ENCODE measurements at regions not wholly inside any gene's neighbourhood (a gene's known extent, or its start where the extent isn't known, plus 50 kb on each side); places are given as distances from the start of the nearest gene placed in this dataset.

DNA sequence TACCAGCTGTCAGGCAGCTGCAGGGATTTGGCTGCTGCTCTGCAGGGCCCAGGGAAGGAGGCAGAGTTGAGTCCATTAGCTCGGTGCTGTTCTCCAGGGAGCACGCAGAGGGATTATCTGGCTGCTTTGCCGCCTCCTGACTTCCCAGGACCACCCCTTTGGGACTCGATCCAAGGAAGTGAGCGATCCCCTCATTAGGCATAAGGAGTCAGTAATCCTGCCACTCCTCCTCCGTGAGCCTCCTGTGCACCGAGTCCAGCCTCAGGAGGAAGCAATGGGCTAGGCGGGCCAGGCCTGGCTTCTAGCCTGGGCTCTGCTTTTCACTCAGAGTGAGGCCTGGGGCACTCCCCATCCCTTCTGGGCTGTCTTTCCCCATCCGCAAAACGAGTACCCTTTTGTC is 417.9 kb downstream of the RPS24 start:
- ATAC-seq: no peak
- DNase-seq: no peak
- no peak overlapping the region for H3K27ac ChIP-seq
- no peaks in the 10 kb centered on the region for H3K27me3 ChIP-seq
- no peaks in the 10 kb centered on the region for H3K9me3 ChIP-seq
- in situ Hi-C loops (cut with MboI; ENCODE audit: low sequenced_read_pairs in 4 of 4) (no loop called here), intact Hi-C loops (cut with DNase I; ENCODE audit: low total_unique reads) (no loop called here)
- peaks cover 6 to 11% of the 10 kb centered on the region in 2 donors for H3K4me1 ChIP-seq
- H3K36me3 ChIP-seq: no peaks in the 10 kb centered on the region
- no peak overlapping the region for H3K4me3 ChIP-seq
- TF ChIP-seq, protein P1, sequence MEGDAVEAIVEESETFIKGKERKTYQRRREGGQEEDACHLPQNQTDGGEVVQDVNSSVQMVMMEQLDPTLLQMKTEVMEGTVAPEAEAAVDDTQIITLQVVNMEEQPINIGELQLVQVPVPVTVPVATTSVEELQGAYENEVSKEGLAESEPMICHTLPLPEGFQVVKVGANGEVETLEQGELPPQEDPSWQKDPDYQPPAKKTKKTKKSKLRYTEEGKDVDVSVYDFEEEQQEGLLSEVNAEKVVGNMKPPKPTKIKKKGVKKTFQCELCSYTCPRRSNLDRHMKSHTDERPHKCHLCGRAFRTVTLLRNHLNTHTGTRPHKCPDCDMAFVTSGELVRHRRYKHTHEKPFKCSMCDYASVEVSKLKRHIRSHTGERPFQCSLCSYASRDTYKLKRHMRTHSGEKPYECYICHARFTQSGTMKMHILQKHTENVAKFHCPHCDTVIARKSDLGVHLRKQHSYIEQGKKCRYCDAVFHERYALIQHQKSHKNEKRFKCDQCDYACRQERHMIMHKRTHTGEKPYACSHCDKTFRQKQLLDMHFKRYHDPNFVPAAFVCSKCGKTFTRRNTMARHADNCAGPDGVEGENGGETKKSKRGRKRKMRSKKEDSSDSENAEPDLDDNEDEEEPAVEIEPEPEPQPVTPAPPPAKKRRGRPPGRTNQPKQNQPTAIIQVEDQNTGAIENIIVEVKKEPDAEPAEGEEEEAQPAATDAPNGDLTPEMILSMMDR (IDR thresholded peaks at IDR 0.05 in 4 of 5, conservative IDR thresholded peaks at IDR 0.05 in 1 of 5): no peak
- no peak for TF ChIP-seq POLR2A (IDR thresholded peaks at IDR 0.05)

DNA sequence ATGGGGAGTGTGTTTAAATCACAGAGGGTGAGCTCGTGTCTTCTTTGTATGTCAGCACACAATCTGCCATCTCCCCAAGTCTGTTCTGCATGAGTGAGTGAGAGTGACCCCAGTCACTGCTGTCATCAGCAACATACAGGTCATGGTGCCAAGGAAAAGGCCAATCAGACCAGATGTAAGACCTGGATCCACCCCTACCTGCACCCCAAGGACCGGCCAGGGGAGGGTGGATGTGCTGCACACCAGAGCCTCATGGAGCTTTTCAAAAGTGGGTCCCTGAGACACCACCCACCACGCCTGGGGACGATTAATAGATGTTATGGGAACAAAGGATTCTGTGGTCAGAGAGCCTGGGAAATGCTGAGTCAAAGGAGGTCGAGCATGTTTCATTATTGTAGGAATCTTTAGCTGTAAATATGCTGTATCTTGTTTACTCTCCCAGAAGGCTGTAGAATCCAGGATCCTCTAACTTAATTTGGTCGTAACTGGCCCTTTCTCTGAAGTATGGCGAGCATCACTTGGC is 420.5 kb downstream of the RPS24 start:
- in situ Hi-C loops (cut with MboI; ENCODE audit: low sequenced_read_pairs in 4 of 4) (no loop called here), intact Hi-C loops (cut with DNase I; ENCODE audit: low total_unique reads) (no loop called here)
- TF ChIP-seq, protein P1 (IDR thresholded peaks at IDR 0.05 in 4 of 5, conservative IDR thresholded peaks at IDR 0.05 in 1 of 5): no peak
- TF ChIP-seq POLR2A (IDR thresholded peaks at IDR 0.05): no peak
- no peaks in the 10 kb centered on the region for H3K36me3 ChIP-seq
- DNase-seq (no peak), ATAC-seq (no peak)
- H3K27ac ChIP-seq: no peak overlapping the region
- no peaks in the 10 kb centered on the region for H3K9me3 ChIP-seq
- H3K27me3 ChIP-seq: no peaks in the 10 kb centered on the region
- H3K4me3 ChIP-seq: no peak overlapping the region
- H3K4me1 ChIP-seq: no peaks in the 10 kb centered on the region

DNA sequence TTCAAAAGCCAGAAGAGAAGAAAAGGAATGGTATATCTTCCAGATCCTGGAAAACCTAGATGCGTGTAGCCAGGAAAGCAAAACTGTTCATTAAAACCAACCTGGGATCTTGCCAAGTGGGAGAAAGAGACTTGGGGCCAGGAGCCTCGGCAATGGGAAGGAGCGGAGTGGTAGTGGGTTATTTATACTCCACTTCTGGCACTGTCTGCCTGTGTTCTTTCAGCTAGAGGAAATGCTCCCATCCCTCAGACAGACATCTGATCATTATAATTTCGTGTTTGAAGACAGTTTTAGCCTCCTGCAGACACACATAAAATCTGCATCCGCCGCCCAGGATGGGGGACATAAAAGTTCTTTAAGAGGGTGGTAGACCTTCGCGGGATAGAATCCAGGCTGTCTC is 421.6 kb downstream of the RPS24 start:
- H3K36me3 ChIP-seq: no peaks in the 10 kb centered on the region
- intact Hi-C loops (cut with DNase I; ENCODE audit: low total_unique reads): no loop called here
- H3K4me1 ChIP-seq: no peaks in the 10 kb centered on the region
- ATAC-seq (no peak), DNase-seq (no peak)
- no peak overlapping the region for H3K4me3 ChIP-seq
- no peak overlapping the region for H3K27ac ChIP-seq
- in situ Hi-C loops (cut with MboI; ENCODE audit: low sequenced_read_pairs in 4 of 4): no loop called here
- no peaks in the 10 kb centered on the region for H3K27me3 ChIP-seq
- TF ChIP-seq POLR2A (IDR thresholded peaks at IDR 0.05): no peak
- TF ChIP-seq, protein P1 (IDR thresholded peaks at IDR 0.05 in 4 of 5, conservative IDR thresholded peaks at IDR 0.05 in 1 of 5): no peak
- H3K9me3 ChIP-seq: no peaks in the 10 kb centered on the region

DNA sequence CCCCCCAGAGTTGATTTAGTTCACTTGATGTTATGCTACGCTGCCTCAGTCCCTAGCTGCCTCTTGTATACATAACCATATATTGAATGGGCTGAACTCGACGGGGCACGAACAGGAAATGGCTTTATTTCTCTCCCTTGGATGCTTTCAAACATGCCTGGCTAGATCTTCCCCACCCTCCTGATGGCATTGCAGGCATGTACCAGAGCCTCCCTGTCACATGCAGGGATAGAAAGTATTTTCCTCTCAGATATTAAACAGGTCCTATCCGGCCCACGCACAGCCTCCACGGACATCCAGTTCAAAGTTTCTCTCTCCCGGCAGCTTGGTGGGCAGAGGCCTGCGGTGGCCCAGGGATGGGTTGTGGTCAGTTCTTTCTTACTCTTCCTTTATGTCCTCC is 422.1 kb downstream of the RPS24 start:
- no peak overlapping the region for H3K27ac ChIP-seq
- H3K9me3 ChIP-seq: no peaks in the 10 kb centered on the region
- TF ChIP-seq, protein P1 (IDR thresholded peaks at IDR 0.05 in 4 of 5, conservative IDR thresholded peaks at IDR 0.05 in 1 of 5): no peak
- no peak for TF ChIP-seq POLR2A (IDR thresholded peaks at IDR 0.05)
- in situ Hi-C loops (cut with MboI; ENCODE audit: low sequenced_read_pairs in 4 of 4) (no loop called here), intact Hi-C loops (cut with DNase I; ENCODE audit: low total_unique reads) (no loop called here)
- ATAC-seq (no peak), DNase-seq (no peak)
- H3K4me3 ChIP-seq: no peak overlapping the region
- H3K27me3 ChIP-seq: no peaks in the 10 kb centered on the region
- no peaks in the 10 kb centered on the region for H3K36me3 ChIP-seq
- no peaks in the 10 kb centered on the region for H3K4me1 ChIP-seq

Data from gastrocnemius medialis (tissue), 4 donors.